ENCODE measurements at regions not wholly inside any gene's neighbourhood (a gene's known extent, or its start where the extent isn't known, plus 50 kb on each side); places are given as distances from the start of the nearest gene placed in this dataset.

GRCh38 chr5:127228540-127229184 is 61.9 kb upstream of the MEGF10 start:
- Mint-ChIP-seq H3K36me3 (ENCODE audit: low read depth) (no peaks in the 10 kb centered on the region), H3K4me3 (peak overlapping the region; percentile 73), H3K9me3 (no peaks in the 10 kb centered on the region), H3K4me1 (ENCODE audit: low read depth) (peaks cover 4% of the 10 kb centered on the region; the same call in 1 of the 2 replicates), H3K27me3 (ENCODE audit: insufficient read depth) (peaks cover 17% of the 10 kb centered on the region), H3K27ac (no peak overlapping the region)
- DNase-seq = no peak
- no peak for TF ChIP-seq CTCF (IDR thresholded peaks at IDR 0.05)

GRCh38 chr5:127229185-127229889 is 61.3 kb upstream of the MEGF10 start:
- Mint-ChIP-seq H3K36me3 (ENCODE audit: low read depth) (no peaks in the 10 kb centered on the region), H3K4me1 (ENCODE audit: low read depth) (peaks cover 4% of the 10 kb centered on the region; the same call in 1 of the 2 replicates), H3K9me3 (no peaks in the 10 kb centered on the region), H3K4me3 (peak overlapping the region; percentile 73), H3K27me3 (ENCODE audit: insufficient read depth) (peaks cover 17% of the 10 kb centered on the region), H3K27ac (no peak overlapping the region)
- DNase-seq = peak; percentile 3
- TF ChIP-seq CTCF (IDR thresholded peaks at IDR 0.05) = peak; percentile 25; the same call in 1 of the 2 replicates

- no peaks in the 10 kb centered on the region for H3K9me3 Mint-ChIP-seq
- H3K27ac Mint-ChIP-seq = no peak overlapping the region
- H3K27me3 Mint-ChIP-seq (ENCODE audit: insufficient read depth) = peaks cover 16% of the 10 kb centered on the region
- H3K4me3 Mint-ChIP-seq = no peak overlapping the region
- no peak for DNase-seq
- no peaks in the 10 kb centered on the region for H3K36me3 Mint-ChIP-seq (ENCODE audit: low read depth)
- TF ChIP-seq CTCF (IDR thresholded peaks at IDR 0.05) = no peak
- peaks cover 4% of the 10 kb centered on the region; the same call in 1 of the 2 replicates for H3K4me1 Mint-ChIP-seq (ENCODE audit: low read depth)
Observed at GRCh38 chr5:127231118-127231517, 59.5 kb upstream of the MEGF10 start.

- Mint-ChIP-seq H3K4me3 (no peak overlapping the region), H3K27me3 (ENCODE audit: insufficient read depth) (peaks cover 17% of the 10 kb centered on the region), H3K4me1 (ENCODE audit: low read depth) (no peaks in the 10 kb centered on the region), H3K27ac (no peak overlapping the region), H3K36me3 (ENCODE audit: low read depth) (no peaks in the 10 kb centered on the region), H3K9me3 (no peaks in the 10 kb centered on the region)
- no peak for DNase-seq
- TF ChIP-seq CTCF (IDR thresholded peaks at IDR 0.05) = no peak
Observed at GRCh38 chr5:127233590-127233989, 57.0 kb upstream of the MEGF10 start.

GRCh38 chr5:127235136-127235535 is 55.5 kb upstream of the MEGF10 start:
- DNase-seq = no peak
- H3K4me3 Mint-ChIP-seq = no peak overlapping the region
- H3K36me3 Mint-ChIP-seq (ENCODE audit: low read depth) = no peaks in the 10 kb centered on the region
- peaks cover 16% of the 10 kb centered on the region for H3K27me3 Mint-ChIP-seq (ENCODE audit: insufficient read depth)
- no peak overlapping the region for H3K27ac Mint-ChIP-seq
- H3K4me1 Mint-ChIP-seq (ENCODE audit: low read depth) = no peaks in the 10 kb centered on the region
- no peaks in the 10 kb centered on the region for H3K9me3 Mint-ChIP-seq
- TF ChIP-seq CTCF (IDR thresholded peaks at IDR 0.05) = no peak

Measured in HFFc6 (cell line).